Liver (tissue), 8 donors: ENCODE measurements at regions not wholly inside any gene's neighbourhood (a gene's known extent, or its start where the extent isn't known, plus 50 kb on each side); places are given as distances from the start of the nearest gene placed in this dataset.

Source experiments
- DNase-seq: peaks from one replicate; pipeline ENCODE4 v3.0.0-alpha.2; 2017; ENCODE audit warnings: low spot score
- H3K27ac ChIP-seq, 2 donors: one replicate each; pipeline ENCODE4 v1.7.0; 2013; ENCODE audit warnings: inconsistent platforms in 2 of 2, low read length in 2 of 2, control low read depth in 1 of 2, low read depth in 1 of 2, mild to moderate bottlenecking in 1 of 2
- H3K27me3 ChIP-seq, 4 donors: one replicate each; pipeline versions ENCODE4 v1.6.1 to v1.7.0; 2013; ENCODE audit warnings: low read length in 3 of 4, inconsistent platforms in 1 of 4, mild to moderate bottlenecking in 1 of 4, moderate library complexity in 1 of 4; ENCODE audit not compliant: control insufficient read depth in 4 of 4, insufficient read depth in 4 of 4
- H3K36me3 ChIP-seq, 4 donors: one replicate each; pipeline versions ENCODE4 v1.6.1 to v1.7.0; 2013; ENCODE audit warnings: low read length in 3 of 4, mild to moderate bottlenecking in 3 of 4, low read depth in 1 of 4, moderate library complexity in 1 of 4; ENCODE audit not compliant: control insufficient read depth in 4 of 4, insufficient read depth in 3 of 4
- H3K4me1 ChIP-seq, 4 donors: one replicate each; pipeline versions ENCODE4 v1.6.1 to v1.7.0; 2013; ENCODE audit warnings: low read length in 3 of 4, mild to moderate bottlenecking in 3 of 4, moderate library complexity in 1 of 4; ENCODE audit not compliant: control insufficient read depth in 4 of 4, insufficient read depth in 4 of 4
- H3K4me3 ChIP-seq, 3 donors: one replicate each; pipeline versions ENCODE4 v1.6.1 to v1.7.0; 2013; ENCODE audit warnings: low read length in 3 of 3, control low read depth in 1 of 3, low read depth in 1 of 3, mild to moderate bottlenecking in 1 of 3
- H3K9ac ChIP-seq, 2 donors: one replicate each; pipeline ENCODE4 v1.7.0; 2013; ENCODE audit warnings: low read length in 2 of 2, mild to moderate bottlenecking in 2 of 2, moderate library complexity in 2 of 2, control low read depth in 1 of 2, low read depth in 1 of 2
- H3K9me3 ChIP-seq, 4 donors: one replicate each; pipeline versions ENCODE4 v1.6.1 to v1.7.0; 2013; ENCODE audit warnings: low read length in 3 of 4; ENCODE audit not compliant: control insufficient read depth in 4 of 4
- ATF3 ChIP-seq: IDR thresholded peaks from 2 replicates; pipeline ENCODE4 v1.6.1; 2016; ENCODE audit warnings: antibody characterized with exemption
- EGR1 ChIP-seq, 2 donors: IDR thresholded peaks; 2 replicates each; pipeline ENCODE4 v1.6.1; 2016 to 2018; ENCODE audit warnings: antibody characterized with exemption in 2 of 2, low read depth in 2 of 2
- FOXA1 ChIP-seq: IDR thresholded peaks from 2 replicates; pipeline ENCODE4 v1.6.1; 2016; ENCODE audit warnings: antibody characterized with exemption
- FOXA2 ChIP-seq: IDR thresholded peaks from 2 replicates; pipeline ENCODE4 v1.6.1; 2016; ENCODE audit warnings: antibody characterized with exemption
- GABPA ChIP-seq, 2 donors: IDR thresholded peaks in 1 of 2; conservative IDR thresholded peaks in 1 of 2; 2 replicates each; pipeline ENCODE4 v1.6.1; 2016; ENCODE audit warnings: antibody characterized with exemption in 2 of 2, mild to moderate bottlenecking in 1 of 2, moderate library complexity in 1 of 2
- HNF4A ChIP-seq, 2 donors: conservative IDR thresholded peaks; 2 replicates each; pipeline ENCODE4 v1.6.1; 2016; ENCODE audit warnings: antibody characterized with exemption in 2 of 2, mild to moderate bottlenecking in 2 of 2
- HNF4G ChIP-seq: IDR thresholded peaks from 2 replicates; pipeline ENCODE4 v1.6.1; 2016; ENCODE audit warnings: antibody characterized with exemption
- JUND ChIP-seq, 2 donors: IDR thresholded peaks; 2 replicates each; pipeline ENCODE4 v1.6.1; 2016; ENCODE audit warnings: antibody characterized with exemption in 2 of 2
- NR2F2 ChIP-seq: IDR thresholded peaks from 2 replicates; pipeline ENCODE4 v1.6.1; 2016; ENCODE audit warnings: antibody characterized with exemption
- RAD21 ChIP-seq, 2 donors: IDR thresholded peaks; 2 replicates each; pipeline ENCODE4 v1.6.1; 2016; ENCODE audit warnings: antibody characterized with exemption in 2 of 2, mild to moderate bottlenecking in 2 of 2
- REST ChIP-seq: IDR thresholded peaks from 2 replicates; pipeline ENCODE4 v1.6.1; 2016; ENCODE audit warnings: antibody characterized with exemption, mild to moderate bottlenecking
- RXRA ChIP-seq, 2 donors: IDR thresholded peaks; 2 replicates each; pipeline ENCODE4 v1.6.1; 2017 to 2018; ENCODE audit warnings: antibody characterized with exemption in 2 of 2, mild to moderate bottlenecking in 1 of 2
- SP1 ChIP-seq: IDR thresholded peaks from 2 replicates; pipeline ENCODE4 v1.6.1; 2018; ENCODE audit warnings: antibody characterized with exemption, mild to moderate bottlenecking
- TAF1 ChIP-seq: conservative IDR thresholded peaks from 2 replicates; pipeline ENCODE4 v1.6.1; 2016; ENCODE audit warnings: antibody characterized with exemption, mild to moderate bottlenecking
- YY1 ChIP-seq: IDR thresholded peaks from 2 replicates; pipeline ENCODE4 v1.6.1; 2016; ENCODE audit warnings: antibody characterized with exemption, mild to moderate bottlenecking
- WGBS: extraction: QIAGEN DNeasy Blood & Tissue Kit; methylation state at CpG from one replicate; pipeline ENCODE4 v1.1.7; 2013; 5-methylcytosine and 5-hydroxymethylcytosine counted together
- TF ChIP-seq, protein P1 (sequence below): IDR thresholded peaks from 2 replicates; pipeline ENCODE4 v1.6.1; 2016; ENCODE audit warnings: antibody characterized with exemption
- TF ChIP-seq, protein P2 (sequence below): IDR thresholded peaks from 2 replicates; pipeline ENCODE4 v1.6.1; 2016; ENCODE audit warnings: antibody characterized with exemption
- TF ChIP-seq, protein P3 (sequence below): fragments of 150-350 bp; IDR thresholded peaks from 2 replicates; pipeline ENCODE4 v1.5.1; 2017; ENCODE audit warnings: improper control_type of control experiment, low read depth, low read length; ENCODE audit not compliant: missing input control
- donor health status: healthy.
- donor health status: healthy.
- donor health status: healthy.
- donor health status: healthy.
- donor health status: healthy.

- 74% methylated on average over 3 of the region's 3 CpGs for WGBS
- H3K9ac ChIP-seq = no peak overlapping the region
- no peaks in the 10 kb centered on the region for H3K4me1 ChIP-seq
- H3K4me3 ChIP-seq = no peak overlapping the region
- no peaks in the 10 kb centered on the region for H3K36me3 ChIP-seq
- DNase-seq = no peak
- no peaks in the 10 kb centered on the region for H3K9me3 ChIP-seq
- TF ChIP-seq SP1 = no peak
- TF ChIP-seq, protein P1, sequence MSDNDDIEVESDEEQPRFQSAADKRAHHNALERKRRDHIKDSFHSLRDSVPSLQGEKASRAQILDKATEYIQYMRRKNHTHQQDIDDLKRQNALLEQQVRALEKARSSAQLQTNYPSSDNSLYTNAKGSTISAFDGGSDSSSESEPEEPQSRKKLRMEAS = no peak
- TF ChIP-seq YY1 = no peak
- TF ChIP-seq RXRA (IDR thresholded peaks at IDR 0.05) = no peak
- no peak overlapping the region for H3K27ac ChIP-seq
- peaks cover 0 to 3% (median 0%) of the 10 kb centered on the region in 4 donors for H3K27me3 ChIP-seq
Measured at GRCh38 chr18:51653507-51654213, 456.2 kb upstream of the MEX3C start.

DNA sequence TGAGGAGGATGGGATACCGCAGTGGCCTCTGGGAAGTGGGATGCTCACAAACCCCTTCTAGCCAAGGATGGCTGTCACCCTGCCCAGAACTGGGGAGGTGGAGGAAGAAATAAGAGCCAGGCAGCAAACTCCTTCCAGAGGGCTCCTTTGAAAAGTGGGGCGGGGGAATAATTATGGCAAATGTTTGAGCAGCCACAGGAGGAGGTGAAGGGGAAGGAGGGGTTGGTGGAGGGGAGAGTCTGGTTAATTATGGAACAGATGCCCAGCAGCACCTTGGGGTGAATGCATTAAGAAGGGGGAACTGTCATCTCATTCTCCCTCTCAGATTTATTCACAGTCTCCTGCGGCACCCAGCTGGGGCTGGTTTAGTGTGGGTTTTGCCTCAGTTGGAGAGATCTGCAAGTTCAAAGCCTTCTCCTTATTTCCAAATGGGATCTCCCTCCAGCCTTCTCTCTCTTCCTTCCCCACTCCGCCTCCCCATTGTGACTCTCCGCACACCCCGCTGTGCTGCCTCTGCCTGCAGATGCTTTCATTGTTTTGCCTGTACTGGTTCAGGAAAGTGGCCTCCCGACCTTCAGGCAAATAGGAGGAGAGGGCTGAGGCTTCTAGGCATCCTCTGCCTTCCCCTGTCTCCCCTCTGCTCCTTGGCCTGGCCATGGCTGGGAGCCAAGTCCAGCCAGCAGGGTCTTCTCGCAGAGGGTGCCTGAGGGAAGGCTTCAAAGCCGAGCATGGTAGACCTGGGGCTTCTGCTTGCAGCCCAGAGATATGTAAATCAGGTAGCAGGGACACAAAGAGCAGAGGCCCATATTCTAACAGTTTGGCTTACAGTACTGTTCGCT lies 457.2 kb upstream of the MEX3C start:
- H3K9me3 ChIP-seq = no peaks in the 10 kb centered on the region
- no peak overlapping the region for H3K27ac ChIP-seq
- WGBS = 50% methylated on average over 10 of the region's 10 CpGs
- H3K9ac ChIP-seq = no peak overlapping the region
- DNase-seq = no peak
- no peak overlapping the region for H3K4me3 ChIP-seq
- TF ChIP-seq EGR1 (IDR thresholded peaks at IDR 0.05; ENCODE audit: low read depth in 2 of 2) = no peak
- TF ChIP-seq YY1 = no peak
- no peak for TF ChIP-seq REST
- no peaks in the 10 kb centered on the region for H3K36me3 ChIP-seq
- peaks cover 0 to 6% (median 0%) of the 10 kb centered on the region in 4 donors for H3K27me3 ChIP-seq
- no peaks in the 10 kb centered on the region for H3K4me1 ChIP-seq

GRCh38 chr18:51655327-51655698 lies 457.8 kb upstream of the MEX3C start:
- DNase-seq = no peak
- Histone ChIP-seq H3K9me3 (no peaks in the 10 kb centered on the region), H3K9ac (no peak overlapping the region), H3K36me3 (no peaks in the 10 kb centered on the region), H3K4me1 (no peaks in the 10 kb centered on the region), H3K4me3 (no peak overlapping the region), H3K27ac (no peak overlapping the region), H3K27me3 (peaks cover 0 to 6% (median 0%) of the 10 kb centered on the region in 4 donors)
- WGBS = 58% methylated on average over 2 of the region's 2 CpGs
- TF ChIP-seq JUND (IDR thresholded peaks at IDR 0.05) = no peak
- TF ChIP-seq RAD21 (IDR thresholded peaks at IDR 0.05) = no peak
- no peak for TF ChIP-seq HNF4G
- TF ChIP-seq, protein P2, sequence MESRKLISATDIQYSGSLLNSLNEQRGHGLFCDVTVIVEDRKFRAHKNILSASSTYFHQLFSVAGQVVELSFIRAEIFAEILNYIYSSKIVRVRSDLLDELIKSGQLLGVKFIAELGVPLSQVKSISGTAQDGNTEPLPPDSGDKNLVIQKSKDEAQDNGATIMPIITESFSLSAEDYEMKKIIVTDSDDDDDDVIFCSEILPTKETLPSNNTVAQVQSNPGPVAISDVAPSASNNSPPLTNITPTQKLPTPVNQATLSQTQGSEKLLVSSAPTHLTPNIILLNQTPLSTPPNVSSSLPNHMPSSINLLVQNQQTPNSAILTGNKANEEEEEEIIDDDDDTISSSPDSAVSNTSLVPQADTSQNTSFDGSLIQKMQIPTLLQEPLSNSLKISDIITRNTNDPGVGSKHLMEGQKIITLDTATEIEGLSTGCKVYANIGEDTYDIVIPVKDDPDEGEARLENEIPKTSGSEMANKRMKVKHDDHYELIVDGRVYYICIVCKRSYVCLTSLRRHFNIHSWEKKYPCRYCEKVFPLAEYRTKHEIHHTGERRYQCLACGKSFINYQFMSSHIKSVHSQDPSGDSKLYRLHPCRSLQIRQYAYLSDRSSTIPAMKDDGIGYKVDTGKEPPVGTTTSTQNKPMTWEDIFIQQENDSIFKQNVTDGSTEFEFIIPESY = no peak
- no peak for TF ChIP-seq RXRA (IDR thresholded peaks at IDR 0.05)
- TF ChIP-seq ATF3 = no peak
- TF ChIP-seq EGR1 (IDR thresholded peaks at IDR 0.05; ENCODE audit: low read depth in 2 of 2) = no peak
- TF ChIP-seq FOXA1 = no peak
- no peak for TF ChIP-seq SP1
- TF ChIP-seq YY1 = no peak
- no peak for TF ChIP-seq HNF4A (conservative IDR thresholded peaks at IDR 0.05)
- no peak for TF ChIP-seq NR2F2
- no peak for TF ChIP-seq FOXA2
- no peak for TF ChIP-seq TAF1
- TF ChIP-seq, protein P3, sequence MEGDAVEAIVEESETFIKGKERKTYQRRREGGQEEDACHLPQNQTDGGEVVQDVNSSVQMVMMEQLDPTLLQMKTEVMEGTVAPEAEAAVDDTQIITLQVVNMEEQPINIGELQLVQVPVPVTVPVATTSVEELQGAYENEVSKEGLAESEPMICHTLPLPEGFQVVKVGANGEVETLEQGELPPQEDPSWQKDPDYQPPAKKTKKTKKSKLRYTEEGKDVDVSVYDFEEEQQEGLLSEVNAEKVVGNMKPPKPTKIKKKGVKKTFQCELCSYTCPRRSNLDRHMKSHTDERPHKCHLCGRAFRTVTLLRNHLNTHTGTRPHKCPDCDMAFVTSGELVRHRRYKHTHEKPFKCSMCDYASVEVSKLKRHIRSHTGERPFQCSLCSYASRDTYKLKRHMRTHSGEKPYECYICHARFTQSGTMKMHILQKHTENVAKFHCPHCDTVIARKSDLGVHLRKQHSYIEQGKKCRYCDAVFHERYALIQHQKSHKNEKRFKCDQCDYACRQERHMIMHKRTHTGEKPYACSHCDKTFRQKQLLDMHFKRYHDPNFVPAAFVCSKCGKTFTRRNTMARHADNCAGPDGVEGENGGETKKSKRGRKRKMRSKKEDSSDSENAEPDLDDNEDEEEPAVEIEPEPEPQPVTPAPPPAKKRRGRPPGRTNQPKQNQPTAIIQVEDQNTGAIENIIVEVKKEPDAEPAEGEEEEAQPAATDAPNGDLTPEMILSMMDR = no peak
- TF ChIP-seq, protein P1 = no peak
- no peak for TF ChIP-seq GABPA (IDR thresholded peaks at IDR 0.05 in 1 of 2, conservative IDR thresholded peaks at IDR 0.05 in 1 of 2)
